Muscle of leg (tissue), 3 donors: ENCODE measurements at regions not wholly inside any gene's neighbourhood (a gene's known extent, or its start where the extent isn't known, plus 50 kb on each side); places are given as distances from the start of the nearest gene placed in this dataset.
"Not testable (repeated sequence)": the region's sequence is repeated elsewhere in the genome, so short reads cannot be mapped to it uniquely, and the experiment has no call there.

Experiments used
- DNase-seq: peaks from one replicate; pipeline ENCODE4 v3.0.0; 2013
- H3K27ac ChIP-seq: one replicate; pipeline ENCODE4 v1.5.1; 2013; ENCODE audit warnings: mild to moderate bottlenecking, low read length, control low read depth
- H3K27me3 ChIP-seq: one replicate; pipeline ENCODE4 v1.6.1; 2013; ENCODE audit warnings: low read length; ENCODE audit not compliant: control insufficient read depth, insufficient read depth
- H3K36me3 ChIP-seq: one replicate; pipeline ENCODE4 v1.6.1; 2013; ENCODE audit warnings: low read length; ENCODE audit not compliant: control insufficient read depth, insufficient read depth
- H3K4me1 ChIP-seq: one replicate; pipeline ENCODE4 v1.6.1; 2013; ENCODE audit warnings: low read length; ENCODE audit not compliant: control insufficient read depth, insufficient read depth
- H3K4me3 ChIP-seq: one replicate; pipeline ENCODE4 v1.5.1; 2013; ENCODE audit warnings: low read length, control low read depth
- H3K9me3 ChIP-seq: replicated peaks from 2 replicates; pipeline ENCODE4 v1.6.1; 2013; ENCODE audit warnings: low read depth, low read length; ENCODE audit not compliant: control insufficient read depth
- WGBS: methylation state at CpG from one replicate; pipeline ENCODE4 v1.1.5; 2013; ENCODE audit warnings: missing lambda C conversion rate; ENCODE audit not compliant: insufficient coverage; 5-methylcytosine and 5-hydroxymethylcytosine counted together

DNA sequence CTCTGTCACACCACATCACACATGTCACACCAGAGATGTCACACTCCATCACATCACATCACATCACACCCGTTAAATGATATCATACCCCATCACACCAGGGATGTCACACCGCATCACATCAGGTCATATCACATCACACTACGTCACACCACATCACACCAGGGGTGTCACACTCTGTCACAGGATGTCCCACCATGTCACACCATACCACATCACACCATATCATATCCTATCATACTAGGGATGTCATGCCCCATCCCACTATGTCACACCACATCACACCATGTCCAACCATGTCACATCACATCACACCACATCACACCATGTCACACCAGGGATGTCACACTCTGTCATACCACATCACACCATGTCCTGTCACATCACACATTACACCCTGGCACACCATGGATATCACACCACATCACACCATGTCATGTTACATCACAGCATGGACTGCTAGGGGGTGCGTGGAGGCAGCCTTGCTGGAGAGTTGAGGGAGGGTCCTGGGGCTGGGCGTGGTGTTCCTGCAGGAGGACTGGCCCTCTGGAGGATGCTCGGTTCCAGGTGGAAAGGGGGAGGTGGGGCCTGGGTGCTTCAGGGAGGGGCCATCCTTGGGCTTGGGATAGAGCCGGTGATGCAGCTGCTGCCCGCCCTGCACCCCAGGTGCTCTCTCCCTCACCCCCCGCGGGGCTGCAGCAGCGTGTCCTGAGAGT lies 134.6 kb downstream of the TMEM121 start:
- H3K4me3 ChIP-seq, result no peak overlapping the region
- H3K36me3 ChIP-seq, result no peaks in the 10 kb centered on the region
- H3K27me3 ChIP-seq, result no peaks in the 10 kb centered on the region
- 91% methylated on average over 5 of the region's 11 CpGs for WGBS
- H3K27ac ChIP-seq, result no peak overlapping the region
- DNase-seq, result no peak
- no peaks in the 10 kb centered on the region for H3K4me1 ChIP-seq
- H3K9me3 ChIP-seq, result peaks cover 31% of the 10 kb centered on the region

DNA sequence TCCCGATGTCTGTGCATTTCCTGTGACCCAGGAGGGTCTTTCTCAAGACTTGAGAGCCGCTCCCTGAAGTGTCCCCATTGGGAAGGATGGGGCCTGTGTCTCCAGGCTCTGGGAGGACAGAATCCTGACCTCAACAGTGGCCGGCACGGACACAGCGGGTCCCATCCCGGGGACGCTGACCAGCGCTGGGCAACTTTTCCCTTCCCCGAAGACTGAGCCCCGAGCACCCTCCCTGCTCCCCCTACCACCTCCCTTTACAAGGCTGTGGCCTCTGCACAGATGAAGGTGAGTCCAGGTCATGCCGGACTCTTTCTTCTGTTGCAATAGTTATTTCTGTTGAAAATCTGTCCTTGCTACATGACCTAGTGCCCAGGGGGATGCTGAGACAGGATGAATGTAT lies 135.7 kb downstream of the TMEM121 start:
- H3K27me3 ChIP-seq, H3K4me3 ChIP-seq, DNase-seq, H3K36me3 ChIP-seq, H3K4me1 ChIP-seq, H3K27ac ChIP-seq: not testable (repeated sequence)
- 66% methylated on average over 2 of the region's 11 CpGs for WGBS
- H3K9me3 ChIP-seq, result peaks cover 31% of the 10 kb centered on the region

DNA sequence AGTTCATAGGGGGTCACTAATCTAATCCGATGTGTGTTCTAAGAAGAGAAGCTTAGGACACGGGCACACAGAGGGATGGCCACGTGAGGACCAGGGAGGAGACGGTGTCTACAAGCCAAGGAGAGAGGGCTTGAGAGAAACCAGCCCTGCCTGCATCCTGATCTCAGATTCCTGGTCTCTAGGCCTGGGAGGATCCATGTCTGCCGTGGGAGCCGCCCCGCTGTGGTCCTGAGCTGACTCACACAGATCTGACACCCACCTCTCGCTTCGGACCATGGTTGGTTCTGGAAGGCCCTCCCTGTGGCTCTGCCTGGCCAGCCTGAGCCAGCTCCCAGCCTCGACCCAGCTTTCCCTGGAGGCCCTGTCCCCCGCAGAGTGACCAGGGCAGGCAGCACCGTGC lies 136.2 kb downstream of the TMEM121 start:
- H3K4me3 ChIP-seq, H3K36me3 ChIP-seq, DNase-seq, H3K27me3 ChIP-seq, H3K4me1 ChIP-seq, H3K27ac ChIP-seq: not testable (repeated sequence)
- WGBS, result 93% methylated on average over 3 of the region's 12 CpGs
- peaks cover 31% of the 10 kb centered on the region for H3K9me3 ChIP-seq

DNA sequence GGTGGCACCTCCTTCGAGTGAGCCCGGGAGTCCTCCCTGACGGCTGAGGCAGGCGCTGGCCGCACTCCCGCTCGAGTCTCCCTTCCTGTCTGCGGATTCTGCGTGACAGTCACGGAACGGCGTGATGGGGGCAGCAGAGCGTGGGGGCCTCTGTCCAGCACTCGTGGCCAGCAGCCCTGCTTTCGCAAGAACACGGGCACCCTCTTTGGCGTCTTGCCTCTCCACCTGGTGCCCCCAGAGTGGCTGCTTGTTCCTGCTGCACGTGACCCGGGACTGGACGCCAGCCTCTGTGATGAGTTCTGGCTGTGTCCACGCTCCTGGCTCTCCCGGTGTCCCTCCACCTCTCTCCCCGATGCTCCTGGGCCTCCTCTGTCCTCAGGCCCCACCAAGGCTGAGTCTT lies 136.9 kb downstream of the TMEM121 start:
- WGBS, result 61% methylated on average over 4 of the region's 23 CpGs
- H3K36me3 ChIP-seq, H3K27ac ChIP-seq, DNase-seq, H3K4me3 ChIP-seq, H3K4me1 ChIP-seq, H3K27me3 ChIP-seq: not testable (repeated sequence)
- H3K9me3 ChIP-seq, result peaks cover 29% of the 10 kb centered on the region

DNA sequence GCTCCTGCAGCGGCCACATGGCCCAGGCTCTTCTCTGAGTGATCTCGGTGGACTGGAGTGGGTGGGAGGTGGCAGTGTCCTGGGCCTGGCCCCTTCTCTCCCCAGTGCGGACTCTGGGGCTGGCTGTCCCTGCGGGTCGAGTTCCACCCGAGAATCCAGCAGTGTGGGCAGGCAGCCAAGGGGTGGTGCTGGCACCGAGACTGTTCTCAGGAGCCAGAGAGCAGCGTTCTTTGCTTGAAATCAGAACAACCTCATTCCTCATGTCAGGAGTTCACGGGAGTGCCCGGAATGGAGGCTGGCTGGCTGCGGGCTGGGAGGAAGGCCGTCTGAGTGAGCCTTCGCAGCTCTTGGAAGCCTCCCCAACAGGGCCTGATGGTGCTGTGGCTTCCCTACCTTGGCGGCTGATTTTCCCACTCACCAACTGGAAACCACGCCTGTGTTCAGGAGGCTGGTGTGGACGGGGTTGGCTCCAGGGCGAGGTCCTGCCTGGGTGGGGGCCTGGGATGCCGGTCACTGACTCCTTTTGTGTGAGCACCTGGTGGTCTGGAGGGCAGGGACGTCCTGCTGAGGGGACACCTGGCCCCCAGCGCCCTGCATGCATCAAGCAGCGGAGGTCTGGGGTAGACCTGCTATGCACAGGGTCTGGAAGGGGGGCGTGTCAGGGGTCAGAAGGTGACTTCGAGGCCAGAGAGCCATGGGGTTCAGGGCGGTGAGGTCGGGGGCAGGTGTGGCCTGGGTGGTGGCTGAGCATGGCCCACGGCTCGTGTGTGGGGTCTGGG lies 137.6 kb downstream of the TMEM121 start:
- H3K36me3 ChIP-seq, H3K4me3 ChIP-seq, H3K27me3 ChIP-seq, DNase-seq, H3K27ac ChIP-seq, H3K4me1 ChIP-seq: not testable (repeated sequence)
- H3K9me3 ChIP-seq, result peaks cover 32% of the 10 kb centered on the region
- WGBS, result 81% methylated on average over 6 of the region's 27 CpGs

DNA sequence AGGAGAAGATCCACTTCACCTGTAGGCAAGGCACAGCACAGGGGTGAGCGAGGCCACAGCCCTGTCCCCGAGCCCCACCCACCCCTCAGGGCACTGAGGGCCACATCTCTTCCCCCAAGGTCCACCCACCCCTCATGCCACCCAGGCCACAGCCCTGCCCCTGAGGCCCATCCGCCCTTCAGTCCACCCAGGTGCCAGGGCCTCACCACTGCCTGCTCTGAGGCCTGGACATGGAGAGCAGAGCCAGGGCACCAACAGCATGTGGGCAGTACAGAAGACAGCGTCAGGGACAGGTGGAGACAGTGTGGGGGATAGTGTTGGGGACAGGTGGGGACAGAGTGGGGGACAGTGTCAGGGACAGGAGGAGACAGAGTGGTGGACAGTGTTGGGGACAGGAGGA lies 138.3 kb downstream of the TMEM121 start:
- H3K4me1 ChIP-seq, result no peaks in the 10 kb centered on the region
- no peak overlapping the region for H3K27ac ChIP-seq
- no peak overlapping the region for H3K4me3 ChIP-seq
- 76% methylated on average over 4 of the region's 4 CpGs for WGBS
- H3K9me3 ChIP-seq, result peaks cover 33% of the 10 kb centered on the region
- H3K27me3 ChIP-seq, result no peaks in the 10 kb centered on the region
- DNase-seq, result no peak
- no peaks in the 10 kb centered on the region for H3K36me3 ChIP-seq

DNA sequence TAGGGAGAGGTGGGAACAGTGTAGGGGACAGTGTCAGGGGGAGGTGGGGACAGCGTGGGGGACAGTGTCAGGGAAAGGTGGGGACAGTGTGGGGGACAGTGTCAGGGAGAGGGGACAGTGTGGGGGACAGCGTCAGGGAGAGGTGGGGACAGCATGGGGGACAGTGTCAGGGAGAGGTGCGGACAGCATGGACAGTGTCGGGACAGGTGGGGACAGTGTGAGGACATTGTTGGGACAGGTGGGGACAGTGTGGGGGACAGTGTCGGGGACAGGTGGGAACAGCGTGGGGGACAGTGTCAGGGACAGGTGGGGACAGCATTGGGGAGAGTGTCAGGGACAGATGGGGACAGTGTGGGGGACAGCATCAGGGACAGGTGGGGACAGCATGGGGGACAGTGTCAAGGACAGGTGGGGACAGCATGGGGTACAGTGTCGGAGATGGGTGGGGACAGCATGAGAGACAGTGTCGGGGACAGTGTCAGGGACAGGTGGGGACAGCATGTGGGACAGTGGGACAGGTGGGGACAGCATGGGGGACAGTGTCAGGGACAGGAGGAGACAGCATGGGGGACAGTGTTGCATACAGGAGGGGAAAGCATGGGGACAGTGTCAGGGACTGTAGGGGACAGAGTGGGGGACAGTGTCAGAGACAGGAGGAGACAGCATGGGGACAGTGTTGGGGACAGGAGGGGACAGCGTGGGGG lies 139.0 kb downstream of the TMEM121 start:
- Histone ChIP-seq H3K36me3 (no peaks in the 10 kb centered on the region), H3K27ac (no peak overlapping the region), H3K4me1 (no peaks in the 10 kb centered on the region), H3K4me3 (no peak overlapping the region), H3K27me3 (no peaks in the 10 kb centered on the region), H3K9me3 (peaks cover 26% of the 10 kb centered on the region)
- WGBS, result 74% methylated on average over 9 of the region's 9 CpGs
- DNase-seq, result no peak

DNA sequence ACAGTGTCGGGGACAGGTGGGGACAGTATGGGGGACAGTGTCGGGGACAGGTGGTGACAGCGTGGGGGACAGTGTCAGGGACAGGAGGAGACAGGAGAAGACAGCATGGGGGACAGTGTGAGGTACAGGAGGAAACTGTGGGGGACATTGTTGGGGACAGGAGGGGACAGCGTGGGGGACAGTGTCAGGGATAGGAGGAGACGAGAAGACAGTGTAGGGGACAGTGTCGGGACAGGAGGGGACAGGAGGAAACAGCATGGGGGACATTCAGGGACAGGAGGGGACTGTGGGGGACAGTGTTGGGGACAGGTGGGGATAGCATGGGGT lies 139.5 kb downstream of the TMEM121 start:
- H3K27ac ChIP-seq, result no peak overlapping the region
- DNase-seq, result no peak
- H3K27me3 ChIP-seq, result no peaks in the 10 kb centered on the region
- no peak overlapping the region for H3K4me3 ChIP-seq
- no peaks in the 10 kb centered on the region for H3K36me3 ChIP-seq
- H3K4me1 ChIP-seq, result no peaks in the 10 kb centered on the region
- H3K9me3 ChIP-seq, result peaks cover 21% of the 10 kb centered on the region
- WGBS, result 89% methylated on average over 5 of the region's 6 CpGs

DNA sequence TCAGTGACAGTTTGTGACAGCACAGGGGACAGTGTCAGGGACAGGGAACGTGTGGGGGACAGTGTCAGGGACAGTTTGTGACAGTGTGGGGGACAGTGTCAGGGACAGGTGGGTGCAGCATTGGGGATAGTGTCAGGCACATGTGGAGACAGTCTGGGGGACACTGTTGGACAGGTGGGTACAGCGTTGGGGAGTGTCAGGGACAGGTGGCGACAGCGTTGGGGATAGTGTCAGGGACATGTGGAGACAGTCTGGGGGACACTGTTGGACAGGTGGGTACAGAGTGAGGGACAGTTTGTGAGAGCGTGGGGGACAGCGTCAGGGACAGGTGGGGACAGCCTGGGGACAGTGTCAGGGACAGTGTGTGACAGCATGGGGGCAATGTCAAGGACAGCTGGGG lies 140.0 kb downstream of the TMEM121 start:
- no peak overlapping the region for H3K4me3 ChIP-seq
- WGBS, result 90% methylated on average over 6 of the region's 6 CpGs
- peaks cover 18% of the 10 kb centered on the region for H3K9me3 ChIP-seq
- H3K27me3 ChIP-seq, result no peaks in the 10 kb centered on the region
- DNase-seq, result no peak
- no peaks in the 10 kb centered on the region for H3K36me3 ChIP-seq
- H3K4me1 ChIP-seq, result no peaks in the 10 kb centered on the region
- H3K27ac ChIP-seq, result no peak overlapping the region

DNA sequence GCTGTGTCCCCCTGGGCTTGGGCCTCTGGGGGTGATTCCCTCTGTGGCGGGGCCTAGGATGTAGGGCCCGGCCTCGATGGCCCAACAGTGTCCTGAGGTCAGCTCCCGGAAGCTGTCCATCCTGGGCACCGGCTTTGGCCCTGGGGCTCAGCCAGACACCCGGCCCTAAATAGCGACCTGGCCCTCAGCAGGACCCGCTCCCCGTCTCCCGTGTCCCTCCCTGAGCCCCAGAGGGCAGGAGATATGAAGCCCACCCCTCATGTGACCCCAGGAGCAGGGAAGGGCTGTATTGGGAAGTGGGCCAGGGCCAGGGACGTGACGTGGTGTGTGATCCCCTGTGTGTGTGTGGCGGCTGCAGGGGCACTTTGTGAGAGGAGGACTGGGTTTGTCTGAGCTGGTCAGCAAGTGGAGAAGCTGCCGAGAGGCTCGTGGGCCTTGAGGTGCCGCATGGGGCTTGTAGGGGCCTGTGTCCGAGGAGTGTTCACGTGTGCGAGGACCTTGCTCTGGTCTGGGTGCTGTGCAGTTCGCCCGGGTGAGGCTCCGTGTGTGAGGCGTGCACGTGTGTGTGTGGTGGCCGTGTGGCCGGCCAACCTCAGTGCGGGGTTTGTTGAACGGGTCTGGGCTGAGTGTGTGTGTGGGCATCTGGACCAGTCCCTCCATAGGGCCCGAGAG lies 140.7 kb downstream of the TMEM121 start:
- not testable (repeated sequence) for H3K27me3 ChIP-seq, DNase-seq, H3K4me3 ChIP-seq, H3K36me3 ChIP-seq, H3K4me1 ChIP-seq, H3K27ac ChIP-seq
- 93% methylated on average over 8 of the region's 29 CpGs for WGBS
- peaks cover 18% of the 10 kb centered on the region for H3K9me3 ChIP-seq
